Endodermal cell (in vitro differentiated cells): ENCODE measurements at regions not wholly inside any gene's neighbourhood (a gene's known extent, or its start where the extent isn't known, plus 50 kb on each side); places are given as distances from the start of the nearest gene placed in this dataset.

Experiments
- DNase-seq: peaks from one replicate; pipeline ENCODE4 v3.0.0-alpha.2; 2017
- H3K27ac ChIP-seq: 2 replicates; pipeline ENCODE4 v1.5.1; 2013; ENCODE audit warnings: mild to moderate bottlenecking, low read depth, low read length, moderate library complexity
- H3K27me3 ChIP-seq: 2 replicates; pipeline ENCODE4 v1.6.1; 2013; ENCODE audit warnings: mild to moderate bottlenecking, low read length, moderate library complexity; ENCODE audit not compliant: insufficient read depth, control insufficient read depth, poor library complexity, severe bottlenecking
- H3K36me3 ChIP-seq: 2 replicates; pipeline ENCODE4 v1.7.0; 2013; ENCODE audit warnings: mild to moderate bottlenecking, low read length, moderate library complexity; ENCODE audit not compliant: control insufficient read depth, insufficient read depth
- H3K4me1 ChIP-seq: one replicate; pipeline ENCODE4 v1.7.0; 2013; ENCODE audit warnings: low read length; ENCODE audit not compliant: control insufficient read depth, insufficient read depth
- H3K4me3 ChIP-seq: 2 replicates; pipeline ENCODE4 v1.5.1; 2013; ENCODE audit warnings: mild to moderate bottlenecking, low read length, moderate library complexity
- H3K9ac ChIP-seq: 2 replicates; pipeline ENCODE4 v1.6.1; 2013; ENCODE audit warnings: mild to moderate bottlenecking, low read length, moderate library complexity; ENCODE audit not compliant: poor library complexity, severe bottlenecking; ENCODE audit errors: extremely low read depth
- H3K9me3 ChIP-seq: 2 replicates; pipeline ENCODE4 v1.6.1; 2013; ENCODE audit warnings: mild to moderate bottlenecking, low read length, moderate library complexity; ENCODE audit not compliant: control insufficient read depth
- H3K27ac Mint-ChIP-seq: 2 replicates; pipeline ENCODE4 v1.8.0; 2020; ENCODE audit warnings: mixed read lengths
- H3K27me3 Mint-ChIP-seq: 2 replicates; pipeline ENCODE4 v1.8.0; 2021; ENCODE audit warnings: mild to moderate bottlenecking, mixed read lengths; ENCODE audit not compliant: insufficient read depth
- H3K36me3 Mint-ChIP-seq: 2 replicates; pipeline ENCODE4 v1.8.0; 2020; ENCODE audit warnings: low read depth, mixed read lengths
- H3K4me1 Mint-ChIP-seq: 2 replicates; pipeline ENCODE4 v1.8.0; 2020; ENCODE audit warnings: mixed read lengths
- H3K4me3 Mint-ChIP-seq: 2 replicates; pipeline ENCODE4 v1.8.0; 2020; ENCODE audit warnings: mild to moderate bottlenecking, moderate library complexity, mixed read lengths
- H3K9me3 Mint-ChIP-seq: 2 replicates; pipeline ENCODE4 v1.8.0; 2020; ENCODE audit warnings: mild to moderate bottlenecking, mixed read lengths
- WGBS, 2 experiments: methylation state at CpG; one replicate each; pipeline versions ENCODE4 v1.1.5 to v1.1.7; 2013; ENCODE audit warnings: missing lambda C conversion rate in 2 of 2, mixed read lengths in 1 of 2; ENCODE audit not compliant: insufficient coverage in 1 of 2, insufficient read length in 1 of 2; 5-methylcytosine and 5-hydroxymethylcytosine counted together
- TF ChIP-seq, protein P1 (sequence below): fragments of 200-600 bp; sonication (generic); conservative IDR thresholded peaks from 2 replicates; pipeline ENCODE4 v1.5.0; 2021; ENCODE audit warnings: antibody characterized with exemption, mild to moderate bottlenecking

DNA sequence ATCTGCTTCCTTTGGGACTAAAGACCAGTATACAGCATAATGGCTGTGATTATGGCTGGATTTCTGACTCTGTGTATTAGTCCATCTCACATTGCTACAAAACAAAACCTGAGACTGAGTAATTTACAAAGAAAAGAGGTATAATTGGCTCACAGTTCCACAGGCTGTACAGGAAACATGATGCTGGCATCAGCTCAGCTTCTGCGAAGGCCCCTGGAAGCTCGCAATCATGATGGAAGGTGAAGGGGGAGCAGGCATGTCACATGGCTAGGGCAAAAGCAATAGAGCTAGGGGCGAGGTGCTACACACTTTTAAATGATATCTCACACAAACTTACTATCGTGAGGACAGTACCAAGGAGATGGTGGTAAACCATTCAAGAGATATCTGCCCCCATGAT, 68.0 kb upstream of the GADL1 start:
- Histone ChIP-seq H3K9me3 (peaks cover 14% of the 10 kb centered on the region), H3K4me3 (no peak overlapping the region), H3K27ac (no peak overlapping the region), H3K27me3 (no peaks in the 10 kb centered on the region), H3K4me1 (no peaks in the 10 kb centered on the region), H3K36me3 (no peaks in the 10 kb centered on the region), H3K9ac (no peak overlapping the region)
- Mint-ChIP-seq H3K4me3 (no peak overlapping the region), H3K9me3 (peaks cover 25% of the 10 kb centered on the region), H3K4me1 (peaks cover 12% of the 10 kb centered on the region), H3K27me3 (no peaks in the 10 kb centered on the region), H3K27ac (no peak overlapping the region), H3K36me3 (peaks cover 3% of the 10 kb centered on the region)
- whole genome bisulfite sequencing, 2 experiments: 80 to 93% methylated on average over 1 to 4 of the region's 4 CpGs
- TF ChIP-seq, protein P1, sequence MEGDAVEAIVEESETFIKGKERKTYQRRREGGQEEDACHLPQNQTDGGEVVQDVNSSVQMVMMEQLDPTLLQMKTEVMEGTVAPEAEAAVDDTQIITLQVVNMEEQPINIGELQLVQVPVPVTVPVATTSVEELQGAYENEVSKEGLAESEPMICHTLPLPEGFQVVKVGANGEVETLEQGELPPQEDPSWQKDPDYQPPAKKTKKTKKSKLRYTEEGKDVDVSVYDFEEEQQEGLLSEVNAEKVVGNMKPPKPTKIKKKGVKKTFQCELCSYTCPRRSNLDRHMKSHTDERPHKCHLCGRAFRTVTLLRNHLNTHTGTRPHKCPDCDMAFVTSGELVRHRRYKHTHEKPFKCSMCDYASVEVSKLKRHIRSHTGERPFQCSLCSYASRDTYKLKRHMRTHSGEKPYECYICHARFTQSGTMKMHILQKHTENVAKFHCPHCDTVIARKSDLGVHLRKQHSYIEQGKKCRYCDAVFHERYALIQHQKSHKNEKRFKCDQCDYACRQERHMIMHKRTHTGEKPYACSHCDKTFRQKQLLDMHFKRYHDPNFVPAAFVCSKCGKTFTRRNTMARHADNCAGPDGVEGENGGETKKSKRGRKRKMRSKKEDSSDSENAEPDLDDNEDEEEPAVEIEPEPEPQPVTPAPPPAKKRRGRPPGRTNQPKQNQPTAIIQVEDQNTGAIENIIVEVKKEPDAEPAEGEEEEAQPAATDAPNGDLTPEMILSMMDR: no peak
- DNase-seq: no peak

DNA sequence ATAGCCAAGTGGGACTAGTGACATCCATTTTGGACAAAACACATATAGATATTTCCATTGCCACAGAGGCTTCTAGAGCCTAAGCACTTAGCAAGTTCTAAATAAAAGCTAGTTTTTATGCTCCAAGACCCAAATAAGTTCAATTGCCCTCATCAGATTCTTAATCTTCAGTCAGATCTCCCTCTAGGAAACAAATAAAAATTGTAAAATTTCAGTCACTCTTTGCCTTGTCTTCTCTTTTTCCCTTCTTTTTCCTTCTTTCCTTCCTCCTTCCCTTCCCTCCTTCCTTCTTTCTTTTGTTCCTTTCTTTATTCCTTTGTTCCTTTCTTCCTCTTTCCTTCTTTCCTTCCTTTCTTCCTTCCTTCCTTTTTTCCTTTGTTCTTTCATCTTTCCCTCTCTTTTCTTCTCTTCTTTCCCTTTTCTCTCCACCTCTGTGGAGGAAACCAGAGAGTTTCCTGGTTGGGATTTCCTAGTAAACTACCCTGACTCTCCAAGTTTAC, 68.8 kb upstream of the GADL1 start:
- Histone ChIP-seq H3K9me3 (peaks cover 11% of the 10 kb centered on the region), H3K4me1 (no peaks in the 10 kb centered on the region), H3K9ac (no peak overlapping the region), H3K27ac (no peak overlapping the region), H3K36me3 (no peaks in the 10 kb centered on the region), H3K27me3 (no peaks in the 10 kb centered on the region), H3K4me3 (no peak overlapping the region)
- H3K4me1 Mint-ChIP-seq: peaks cover 12% of the 10 kb centered on the region
- H3K27me3 Mint-ChIP-seq: no peaks in the 10 kb centered on the region
- no peak overlapping the region for H3K27ac Mint-ChIP-seq
- no peak for DNase-seq
- TF ChIP-seq, protein P1: no peak
- peaks cover 23% of the 10 kb centered on the region for H3K9me3 Mint-ChIP-seq
- H3K4me3 Mint-ChIP-seq: no peak overlapping the region
- H3K36me3 Mint-ChIP-seq: peaks cover 2% of the 10 kb centered on the region

DNA sequence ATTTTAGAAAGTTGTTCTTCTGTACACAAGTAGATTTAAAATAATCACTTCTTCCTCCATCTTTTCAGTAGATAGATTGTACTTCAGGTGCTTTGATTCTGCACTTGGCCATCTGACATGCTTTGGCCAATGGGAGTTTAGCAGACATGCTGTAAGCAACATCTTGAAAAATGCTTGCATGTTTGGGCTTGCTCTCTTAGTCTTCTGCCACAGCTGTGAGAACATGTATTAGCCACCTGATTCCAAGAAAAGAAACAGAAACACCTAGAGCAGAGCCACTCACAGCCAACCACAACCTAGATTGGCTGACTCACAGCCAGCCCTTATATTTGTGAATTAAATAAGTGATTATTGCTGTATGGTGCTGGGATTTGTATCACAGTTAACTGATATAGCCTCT, 70.2 kb upstream of the GADL1 start:
- H3K9me3 ChIP-seq: no peaks in the 10 kb centered on the region
- Mint-ChIP-seq H3K36me3 (no peaks in the 10 kb centered on the region), H3K9me3 (peaks cover 10% of the 10 kb centered on the region), H3K4me1 (peaks cover 12% of the 10 kb centered on the region), H3K27ac (no peak overlapping the region), H3K27me3 (no peaks in the 10 kb centered on the region), H3K4me3 (no peak overlapping the region)
- no peak overlapping the region for H3K9ac ChIP-seq
- DNase-seq: no peak
- no peaks in the 10 kb centered on the region for H3K27me3 ChIP-seq
- TF ChIP-seq, protein P1: no peak
- H3K27ac ChIP-seq: no peak overlapping the region
- H3K4me1 ChIP-seq: no peaks in the 10 kb centered on the region
- H3K36me3 ChIP-seq: no peaks in the 10 kb centered on the region
- H3K4me3 ChIP-seq: no peak overlapping the region
